Thoracic aorta (tissue), 2 donors: ENCODE measurements at regions not wholly inside any gene's neighbourhood (a gene's known extent, or its start where the extent isn't known, plus 50 kb on each side); places are given as distances from the start of the nearest gene placed in this dataset.

Experiments used
- ATAC-seq: fragments of 150-250 bp; one replicate; pipeline ENCODE4 v1.8.0; 2017; ENCODE audit warnings: low read depth; ENCODE audit not compliant: insufficient number of reproducible peaks, low FRiP score
- DNase-seq: peaks from one replicate; pipeline ENCODE4 v3.0.0-alpha.2; 2020; ENCODE audit warnings: low spot score
- H3K27ac ChIP-seq, 2 donors: fragments of 200-600 bp; sonication (generic); 1 replicate in 1 of 2; 2 replicates in 1 of 2; pipeline ENCODE4 v1.5.1; 2016; ENCODE audit warnings: mild to moderate bottlenecking in 2 of 2, moderate library complexity in 2 of 2
- H3K27me3 ChIP-seq: fragments of 200-600 bp; sonication (generic); replicated peaks from 2 replicates; pipeline ENCODE4 v1.6.0; 2016; ENCODE audit warnings: mild to moderate bottlenecking; ENCODE audit not compliant: insufficient read depth
- H3K36me3 ChIP-seq: fragments of 200-600 bp; sonication (generic); one replicate; pipeline ENCODE4 v1.5.1; 2016
- H3K4me1 ChIP-seq, 2 donors: fragments of 200-600 bp; sonication (generic); 1 replicate in 1 of 2; 2 replicates in 1 of 2; pipeline versions ENCODE4 v1.5.1 to v1.6.0; 2016; ENCODE audit warnings: low read depth in 2 of 2, mild to moderate bottlenecking in 1 of 2; ENCODE audit not compliant: control insufficient read depth in 1 of 2
- H3K4me3 ChIP-seq: fragments of 200-600 bp; sonication (generic); 2 replicates; pipeline ENCODE4 v1.5.1; 2016; ENCODE audit warnings: mild to moderate bottlenecking
- H3K9me3 ChIP-seq: fragments of 200-600 bp; sonication (generic); 2 replicates; pipeline ENCODE4 v1.5.1; 2016
- TF ChIP-seq, protein P1 (sequence below): fragments of 200-600 bp; sonication (generic); IDR thresholded peaks from one replicate; pipeline ENCODE4 v1.5.1; 2019; ENCODE audit warnings: antibody characterized with exemption

DNA sequence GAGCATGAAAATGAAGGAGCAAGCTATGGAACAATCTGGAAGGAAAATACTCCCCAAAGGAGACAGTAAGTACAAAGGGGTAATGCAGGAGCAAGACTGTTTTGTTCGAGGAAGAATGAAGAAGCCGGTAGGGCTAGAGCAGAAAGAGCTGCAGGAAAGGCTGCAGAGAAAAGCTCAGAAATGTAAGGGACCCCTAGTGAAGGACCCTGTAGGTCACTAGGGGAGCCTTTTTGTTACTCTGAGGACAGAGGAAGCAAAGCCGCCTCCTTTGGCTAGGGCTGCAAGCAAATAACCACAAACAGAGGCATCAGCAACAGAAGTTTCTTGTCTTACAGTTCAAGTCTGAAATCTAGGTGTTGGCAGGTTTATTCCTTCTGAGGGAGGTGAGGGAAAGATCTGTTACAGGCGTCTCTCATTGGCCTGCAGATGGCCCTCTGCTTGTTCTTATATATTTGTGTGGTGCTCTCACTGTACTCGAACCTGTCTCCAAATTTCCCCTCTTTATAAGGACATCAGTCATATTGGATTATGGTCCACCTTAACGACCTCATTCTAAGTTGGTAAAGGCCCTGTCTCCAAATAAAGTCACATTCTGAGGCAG, 362.3 kb downstream of the COG6 start:
- no peaks in the 10 kb centered on the region for H3K27me3 ChIP-seq
- H3K36me3 ChIP-seq, result no peaks in the 10 kb centered on the region
- no peaks in the 10 kb centered on the region for H3K9me3 ChIP-seq
- no peaks in the 10 kb centered on the region for H3K4me1 ChIP-seq
- TF ChIP-seq, protein P1, sequence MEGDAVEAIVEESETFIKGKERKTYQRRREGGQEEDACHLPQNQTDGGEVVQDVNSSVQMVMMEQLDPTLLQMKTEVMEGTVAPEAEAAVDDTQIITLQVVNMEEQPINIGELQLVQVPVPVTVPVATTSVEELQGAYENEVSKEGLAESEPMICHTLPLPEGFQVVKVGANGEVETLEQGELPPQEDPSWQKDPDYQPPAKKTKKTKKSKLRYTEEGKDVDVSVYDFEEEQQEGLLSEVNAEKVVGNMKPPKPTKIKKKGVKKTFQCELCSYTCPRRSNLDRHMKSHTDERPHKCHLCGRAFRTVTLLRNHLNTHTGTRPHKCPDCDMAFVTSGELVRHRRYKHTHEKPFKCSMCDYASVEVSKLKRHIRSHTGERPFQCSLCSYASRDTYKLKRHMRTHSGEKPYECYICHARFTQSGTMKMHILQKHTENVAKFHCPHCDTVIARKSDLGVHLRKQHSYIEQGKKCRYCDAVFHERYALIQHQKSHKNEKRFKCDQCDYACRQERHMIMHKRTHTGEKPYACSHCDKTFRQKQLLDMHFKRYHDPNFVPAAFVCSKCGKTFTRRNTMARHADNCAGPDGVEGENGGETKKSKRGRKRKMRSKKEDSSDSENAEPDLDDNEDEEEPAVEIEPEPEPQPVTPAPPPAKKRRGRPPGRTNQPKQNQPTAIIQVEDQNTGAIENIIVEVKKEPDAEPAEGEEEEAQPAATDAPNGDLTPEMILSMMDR, result no peak
- DNase-seq (no peak), ATAC-seq (no peak)
- no peak overlapping the region for H3K4me3 ChIP-seq
- no peak overlapping the region for H3K27ac ChIP-seq

DNA sequence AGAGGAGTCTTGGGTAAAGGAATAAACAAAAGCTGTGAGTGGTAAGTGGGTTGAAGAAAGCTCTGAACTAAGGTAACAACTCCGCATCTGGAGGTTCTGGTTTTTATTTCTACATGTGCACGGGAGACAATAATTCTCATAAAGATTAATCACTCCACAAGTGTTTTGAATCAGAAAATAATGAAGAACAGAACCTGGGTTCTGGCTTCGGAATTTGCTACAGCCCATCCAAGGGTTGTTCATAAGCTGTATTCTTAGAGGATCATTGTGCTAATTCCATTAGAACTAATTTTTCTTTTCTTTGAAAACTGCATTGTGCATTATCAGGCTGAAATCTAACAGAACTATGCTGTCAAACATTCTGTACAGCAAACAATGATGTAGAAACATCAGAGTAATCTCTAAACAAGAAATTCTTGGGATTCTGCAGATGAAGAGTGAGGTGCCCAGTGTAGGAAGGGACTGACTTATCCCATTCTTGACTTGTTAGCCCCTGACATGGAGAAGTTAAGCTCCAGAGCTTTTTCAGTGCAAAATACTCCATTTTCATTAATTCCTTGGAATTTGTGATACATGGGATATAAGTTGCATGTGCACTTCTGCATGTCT, 368.2 kb downstream of the COG6 start:
- TF ChIP-seq, protein P1, result no peak
- Histone ChIP-seq H3K4me3 (no peak overlapping the region), H3K27ac (no peak overlapping the region), H3K9me3 (no peaks in the 10 kb centered on the region), H3K36me3 (no peaks in the 10 kb centered on the region), H3K4me1 (no peaks in the 10 kb centered on the region), H3K27me3 (no peaks in the 10 kb centered on the region)
- ATAC-seq (no peak), DNase-seq (no peak)

DNA sequence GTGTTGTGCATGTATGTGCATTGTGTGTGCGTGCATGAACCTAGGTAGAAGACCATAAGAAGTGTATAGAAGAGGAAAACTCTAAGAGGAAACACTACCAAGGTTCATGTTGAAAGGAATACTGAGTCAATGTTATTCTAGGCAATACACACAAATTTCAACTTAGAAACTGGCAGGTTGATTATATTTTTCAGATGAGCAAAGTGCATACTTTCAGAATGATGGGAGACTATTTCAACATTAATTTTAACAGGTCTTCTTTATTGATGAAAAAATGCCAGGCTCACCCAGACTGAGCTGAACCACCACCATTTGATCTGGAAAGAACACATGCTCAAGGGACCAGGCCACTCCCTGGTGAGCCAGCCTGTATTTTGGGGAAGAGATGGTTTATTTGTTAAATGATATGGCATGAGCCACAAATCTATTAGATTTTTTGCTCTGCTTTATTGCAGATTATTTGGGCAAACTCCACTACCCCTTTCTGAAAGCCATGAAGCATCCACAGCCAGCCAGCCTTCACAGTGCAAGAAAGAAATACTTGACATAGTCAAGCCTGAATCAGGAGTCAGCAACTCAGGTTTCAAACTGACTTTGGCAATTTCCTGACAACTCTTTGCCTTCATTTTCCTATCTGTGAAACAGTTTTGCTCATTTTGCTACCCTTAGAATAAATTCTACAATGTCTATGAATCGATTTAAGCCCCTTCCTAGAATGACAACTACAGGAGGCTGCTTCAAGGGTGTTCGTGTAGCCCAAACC, 368.9 kb downstream of the COG6 start:
- ATAC-seq (no peak), DNase-seq (no peak)
- H3K27ac ChIP-seq, result no peak overlapping the region
- TF ChIP-seq, protein P1, result no peak
- no peak overlapping the region for H3K4me3 ChIP-seq
- H3K4me1 ChIP-seq, result no peaks in the 10 kb centered on the region
- no peaks in the 10 kb centered on the region for H3K36me3 ChIP-seq
- H3K9me3 ChIP-seq, result no peaks in the 10 kb centered on the region
- H3K27me3 ChIP-seq, result no peaks in the 10 kb centered on the region

DNA sequence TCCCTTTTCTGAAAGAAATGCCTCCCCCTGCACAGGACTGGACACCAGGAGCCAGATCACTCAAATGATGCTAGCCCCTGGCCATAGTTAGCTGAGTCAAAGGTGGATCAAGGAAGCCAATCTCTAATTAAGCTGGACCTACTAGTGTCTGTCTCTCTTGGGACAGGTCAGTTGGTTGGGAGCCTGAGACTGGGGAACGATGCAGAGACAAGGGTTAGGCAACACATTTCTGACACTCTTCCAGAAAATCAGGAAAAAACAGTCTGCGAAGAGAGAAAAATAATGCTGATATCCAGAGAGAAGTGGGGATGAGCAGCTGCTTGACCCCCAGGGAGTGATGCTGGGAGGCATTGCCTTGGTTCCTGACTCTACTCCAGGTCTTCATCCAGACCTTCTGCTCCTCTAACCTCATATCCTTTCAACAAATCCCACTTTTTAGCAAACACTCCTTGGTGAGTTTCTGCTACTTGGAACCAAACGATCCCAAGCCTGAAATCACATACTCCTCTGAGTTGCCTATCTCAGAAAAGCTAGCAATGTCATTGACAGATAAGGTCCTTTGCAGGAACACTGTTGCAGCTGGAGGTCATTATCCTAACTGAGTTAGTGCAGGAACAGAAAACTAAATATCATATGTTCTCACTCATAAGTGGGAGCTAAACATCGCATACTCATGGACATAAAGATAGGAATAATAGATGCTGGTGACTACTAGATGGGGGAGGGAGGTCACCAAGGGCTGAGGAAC, 369.7 kb downstream of the COG6 start:
- ATAC-seq (no peak), DNase-seq (no peak)
- Histone ChIP-seq H3K36me3 (no peaks in the 10 kb centered on the region), H3K4me3 (no peak overlapping the region), H3K9me3 (no peaks in the 10 kb centered on the region), H3K27ac (no peak overlapping the region), H3K27me3 (no peaks in the 10 kb centered on the region), H3K4me1 (no peaks in the 10 kb centered on the region)
- TF ChIP-seq, protein P1, result no peak

DNA sequence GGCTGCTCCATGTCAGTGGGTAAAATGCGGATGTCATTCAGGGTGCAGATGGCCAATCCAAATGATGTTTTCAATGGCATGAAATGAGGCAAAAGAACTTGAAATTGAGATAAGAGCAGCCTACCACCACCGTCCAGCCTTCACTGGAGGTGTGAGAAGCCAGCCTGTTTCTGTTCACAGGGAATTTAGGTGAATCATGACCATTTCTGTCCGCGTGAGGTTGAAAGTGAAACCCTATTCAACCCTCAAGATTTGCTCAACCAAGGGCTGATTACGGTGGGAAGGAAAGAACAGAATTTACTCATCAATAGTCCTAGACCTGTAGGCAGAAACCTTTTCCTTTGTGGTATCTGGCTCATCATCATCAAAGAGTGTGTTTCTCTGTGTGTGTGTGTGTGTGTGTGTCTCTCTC, 370.7 kb downstream of the COG6 start:
- DNase-seq (no peak), ATAC-seq (no peak)
- Histone ChIP-seq H3K9me3 (no peaks in the 10 kb centered on the region), H3K4me3 (no peak overlapping the region), H3K4me1 (no peaks in the 10 kb centered on the region), H3K27ac (no peak overlapping the region), H3K27me3 (no peaks in the 10 kb centered on the region), H3K36me3 (no peaks in the 10 kb centered on the region)
- TF ChIP-seq, protein P1, result no peak
